Liver (tissue), 3 donors: ENCODE measurements at regions not wholly inside any gene's neighbourhood (a gene's known extent, or its start where the extent isn't known, plus 50 kb on each side); places are given as distances from the start of the nearest gene placed in this dataset.

Experiments
- CTCF ChIP-seq: fragments of 150-350 bp; IDR thresholded peaks from 2 replicates; pipeline ENCODE4 v1.5.1; 2017; ENCODE audit warnings: improper control_type of control experiment, low read depth, low read length; ENCODE audit not compliant: missing input control
- REST ChIP-seq: IDR thresholded peaks from 2 replicates; pipeline ENCODE4 v1.6.1; 2016; ENCODE audit warnings: antibody characterized with exemption, mild to moderate bottlenecking
- RXRA ChIP-seq, 2 donors: IDR thresholded peaks; 2 replicates each; pipeline ENCODE4 v1.6.1; 2017 to 2018; ENCODE audit warnings: antibody characterized with exemption in 2 of 2, mild to moderate bottlenecking in 1 of 2
- SP1 ChIP-seq: IDR thresholded peaks from 2 replicates; pipeline ENCODE4 v1.6.1; 2018; ENCODE audit warnings: antibody characterized with exemption, mild to moderate bottlenecking
- YY1 ChIP-seq: IDR thresholded peaks from 2 replicates; pipeline ENCODE4 v1.6.1; 2016; ENCODE audit warnings: antibody characterized with exemption, mild to moderate bottlenecking
- TF ChIP-seq, protein P1 (sequence below): IDR thresholded peaks from 2 replicates; pipeline ENCODE4 v1.6.1; 2016; ENCODE audit warnings: antibody characterized with exemption
- donor health status: healthy.
- donor health status: healthy.

- TF ChIP-seq, protein P1, sequence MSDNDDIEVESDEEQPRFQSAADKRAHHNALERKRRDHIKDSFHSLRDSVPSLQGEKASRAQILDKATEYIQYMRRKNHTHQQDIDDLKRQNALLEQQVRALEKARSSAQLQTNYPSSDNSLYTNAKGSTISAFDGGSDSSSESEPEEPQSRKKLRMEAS, result no peak
- TF ChIP-seq CTCF, result no peak
- TF ChIP-seq YY1, result no peak
- TF ChIP-seq SP1, result no peak
- no peak for TF ChIP-seq RXRA (IDR thresholded peaks at IDR 0.05)
- TF ChIP-seq REST, result no peak
Observed at GRCh38 chr3:165505657-165506056, 309.5 kb upstream of the SLITRK3 start.
